GM18502 (cell line): ENCODE measurements at regions not wholly inside any gene's neighbourhood (a gene's known extent, or its start where the extent isn't known, plus 50 kb on each side); places are given as distances from the start of the nearest gene placed in this dataset.
"Not testable (repeated sequence)": the region's sequence is repeated elsewhere in the genome, so short reads cannot be mapped to it uniquely, and the experiment has no call there.

Source experiments
- ATAC-seq: cut with Tn5 transposase; IDR thresholded peaks from one replicate; pipeline ENCODE4 v1.9.1; 2021; ENCODE audit warnings: mild to moderate bottlenecking; ENCODE audit not compliant: unreplicated experiment, poor library complexity

GRCh38 chr20:40844332-40844731 lies 155.3 kb upstream of the MAFB start:
- no peak for ATAC-seq

GRCh38 chr20:40848096-40848495 lies 159.1 kb upstream of the MAFB start:
- ATAC-seq: no peak

- ATAC-seq: no peak
These were observed 159.5 kb upstream of the MAFB start for GRCh38 chr20:40848526-40848925.

GRCh38 chr20:40849456-40849855 lies 160.4 kb upstream of the MAFB start:
- ATAC-seq: no peak

- no peak for ATAC-seq
These were observed 162.0 kb upstream of the MAFB start for GRCh38 chr20:40851051-40851450.

- no peak for ATAC-seq
These were observed 166.2 kb upstream of the MAFB start for GRCh38 chr20:40855269-40855668.

GRCh38 chr20:40856653-40857052 lies 167.6 kb upstream of the MAFB start:
- no peak for ATAC-seq

- no peak for ATAC-seq
These were observed 168.1 kb upstream of the TOP1 start for GRCh38 chr20:40860487-40860902.

GRCh38 chr20:40861427-40862008 lies 167.1 kb upstream of the TOP1 start:
- ATAC-seq: no peak

- no peak for ATAC-seq
These were observed 165.2 kb upstream of the TOP1 start for GRCh38 chr20:40863355-40863919.

- ATAC-seq: no peak
These were observed 164.2 kb upstream of the TOP1 start for GRCh38 chr20:40864470-40864869.

GRCh38 chr20:40865095-40865494 lies 163.5 kb upstream of the TOP1 start:
- ATAC-seq: no peak

- ATAC-seq: no peak
These were observed 162.6 kb upstream of the TOP1 start for GRCh38 chr20:40866056-40866455.

- ATAC-seq: no peak
These were observed 159.9 kb upstream of the TOP1 start for GRCh38 chr20:40868551-40869217.

- no peak for ATAC-seq
These were observed 159.1 kb upstream of the TOP1 start for GRCh38 chr20:40869218-40870147.

GRCh38 chr20:40875116-40876085 lies 153.2 kb upstream of the TOP1 start:
- ATAC-seq: no peak

GRCh38 chr20:40878099-40878498 lies 150.5 kb upstream of the TOP1 start:
- not testable (repeated sequence) for ATAC-seq

GRCh38 chr20:40880063-40880728 lies 148.4 kb upstream of the TOP1 start:
- peak; percentile 46 for ATAC-seq

- no peak for ATAC-seq
These were observed 147.9 kb upstream of the TOP1 start for GRCh38 chr20:40880729-40881109.
